ENCODE measurements at regions not wholly inside any gene's neighbourhood (a gene's known extent, or its start where the extent isn't known, plus 50 kb on each side); places are given as distances from the start of the nearest gene placed in this dataset.

GRCh38 chr12:75795125-75795524 lies 236.5 kb downstream of the PHLDA1 start:
- TF ChIP-seq EZH2 (IDR thresholded peaks at IDR 0.05; ENCODE audit: low read length, missing control alignments) = no peak
- no peak for TF ChIP-seq CTCF (conservative IDR thresholded peaks at IDR 0.05 in 1 of 2, IDR thresholded peaks at IDR 0.05 in 1 of 2; ENCODE audit: low read depth in 1 of 2, low read length in 2 of 2)
